Activated CD8-positive, alpha-beta memory T cell treated with anti-CD3 and anti-CD28 coated beads, Interleukin-2, amount 50 U/mL, for 48 hours (primary cell): ENCODE measurements at regions not wholly inside any gene's neighbourhood (a gene's known extent, or its start where the extent isn't known, plus 50 kb on each side); places are given as distances from the start of the nearest gene placed in this dataset.

Source experiments
- DNase-seq: peaks from one replicate; pipeline ENCODE4 v3.0.0-alpha.2; 2020

DNA sequence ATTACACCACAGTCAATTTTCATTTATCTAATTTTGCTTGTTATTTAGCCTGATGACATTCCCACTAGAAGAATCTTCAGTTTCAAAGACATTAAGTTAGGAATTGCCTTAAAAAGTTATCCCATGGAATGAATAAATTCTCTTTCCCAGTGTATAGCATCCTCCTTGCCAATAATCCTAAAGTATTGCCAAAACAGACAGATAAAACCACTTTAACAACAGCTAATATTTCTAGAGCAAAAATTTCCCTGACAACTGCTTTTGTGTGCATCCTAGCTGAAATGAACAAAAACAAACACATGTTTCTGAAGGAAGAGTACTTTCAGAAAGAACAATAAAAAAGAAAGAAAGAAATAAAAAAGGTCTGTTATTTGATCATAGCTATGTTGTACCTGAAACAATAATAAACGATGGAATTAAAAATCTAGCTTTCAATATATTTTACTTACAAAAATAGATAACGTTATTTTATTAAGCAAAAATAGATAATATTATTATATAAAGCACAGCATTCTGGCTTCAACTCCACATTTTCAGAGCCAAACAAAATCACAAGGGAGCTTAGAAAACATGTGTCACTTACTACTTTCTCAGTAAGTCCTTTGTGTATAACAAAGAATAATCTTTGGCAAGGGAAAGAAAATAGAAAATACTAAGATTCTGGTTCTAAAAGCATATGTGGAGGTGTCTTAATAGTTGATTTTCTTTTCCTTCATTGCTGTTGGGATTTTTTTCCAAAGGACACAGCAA, 939.0 kb upstream of the CRIM1 start:
- no peak for DNase-seq

DNA sequence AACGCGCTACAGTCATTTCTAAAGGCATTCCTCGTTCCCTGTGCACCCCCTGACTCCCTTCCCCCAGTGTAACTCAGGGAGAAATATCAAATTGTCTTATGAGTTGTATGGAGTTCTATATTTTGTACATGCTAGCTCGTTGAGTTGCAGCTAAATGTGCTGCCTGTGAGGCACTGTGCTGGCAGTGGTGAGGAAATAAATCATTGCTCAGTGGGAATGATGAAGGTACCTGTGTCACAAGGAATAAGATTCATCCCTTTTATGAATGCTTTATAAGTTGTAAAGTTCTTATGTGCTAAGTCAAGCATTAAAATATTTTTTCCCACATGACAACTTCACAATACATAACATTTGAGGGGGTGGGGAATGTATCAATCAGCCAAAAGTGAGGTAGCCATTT, 939.6 kb upstream of the CRIM1 start:
- no peak for DNase-seq

DNA sequence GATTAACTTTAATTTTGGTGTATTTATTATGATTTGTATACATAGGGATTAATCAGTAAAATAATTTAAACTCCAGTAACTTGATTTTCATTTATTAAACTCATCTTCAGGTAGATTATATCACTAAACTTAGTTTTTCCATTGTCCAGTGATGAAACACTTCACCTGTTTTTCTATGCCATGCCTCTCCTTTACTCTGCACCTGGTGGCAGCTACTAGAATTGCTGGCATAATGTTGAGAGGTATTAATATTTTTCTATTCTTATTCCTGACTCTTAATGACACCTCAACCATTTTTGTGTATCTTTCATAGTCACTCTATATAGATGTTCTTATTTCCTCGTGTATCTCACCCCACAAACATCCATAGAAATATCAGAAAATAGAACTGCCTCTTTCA, 940.3 kb upstream of the CRIM1 start:
- DNase-seq = no peak

GRCh38 chr2:35410431-35411061, 945.0 kb upstream of the CRIM1 start:
- peak; percentile 78 for DNase-seq

GRCh38 chr2:35409762-35410161, 945.8 kb upstream of the CRIM1 start:
- DNase-seq = no peak

DNA sequence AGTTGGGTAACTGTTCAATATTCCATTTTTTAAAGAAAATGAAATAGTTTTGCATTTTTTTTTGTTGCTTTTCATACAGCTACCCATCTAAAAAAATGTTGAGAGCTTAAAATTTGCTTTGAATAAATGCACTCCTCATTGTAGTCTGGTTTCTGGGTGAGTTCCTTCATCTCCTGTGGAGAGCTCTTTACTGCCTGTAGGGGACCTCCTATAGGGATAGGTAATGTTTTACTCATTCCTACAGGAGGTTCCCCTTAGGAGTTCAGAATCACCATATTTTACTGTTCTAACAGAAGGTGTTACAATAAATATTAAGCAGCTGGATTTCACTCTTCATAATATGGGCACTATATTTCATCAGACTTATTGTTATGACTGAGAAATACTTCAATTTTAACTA, 947.3 kb upstream of the CRIM1 start:
- no peak for DNase-seq

GRCh38 chr2:35391736-35392442, 963.7 kb upstream of the CRIM1 start:
- no peak for DNase-seq

DNA sequence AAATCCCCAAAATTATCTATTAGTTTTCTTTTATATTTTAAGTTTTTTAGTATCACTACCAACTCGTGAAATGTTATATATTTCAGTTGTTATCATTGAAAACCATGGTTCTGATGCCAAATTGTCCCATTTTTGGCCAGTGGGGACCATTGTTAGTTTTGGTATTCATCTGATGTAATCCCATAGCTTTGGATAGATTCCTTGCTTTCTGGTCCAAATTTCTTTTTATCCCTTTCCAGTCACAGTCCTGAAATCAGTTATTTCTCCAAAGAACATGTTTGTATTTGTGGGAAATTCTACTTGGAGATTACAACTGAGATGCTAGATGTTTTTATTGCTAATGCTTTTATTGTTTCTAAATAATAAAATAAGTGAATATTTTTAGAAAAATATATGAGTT, 976.8 kb upstream of the CRIM1 start:
- no peak for DNase-seq

GRCh38 chr2:35374845-35375244, 980.7 kb upstream of the CRIM1 start:
- DNase-seq = no peak

GRCh38 chr2:35365859-35366258, 989.7 kb upstream of the CRIM1 start:
- DNase-seq = no peak

- no peak for DNase-seq
Measured at GRCh38 chr2:35356332-35356731, 999.2 kb upstream of the CRIM1 start.

DNA sequence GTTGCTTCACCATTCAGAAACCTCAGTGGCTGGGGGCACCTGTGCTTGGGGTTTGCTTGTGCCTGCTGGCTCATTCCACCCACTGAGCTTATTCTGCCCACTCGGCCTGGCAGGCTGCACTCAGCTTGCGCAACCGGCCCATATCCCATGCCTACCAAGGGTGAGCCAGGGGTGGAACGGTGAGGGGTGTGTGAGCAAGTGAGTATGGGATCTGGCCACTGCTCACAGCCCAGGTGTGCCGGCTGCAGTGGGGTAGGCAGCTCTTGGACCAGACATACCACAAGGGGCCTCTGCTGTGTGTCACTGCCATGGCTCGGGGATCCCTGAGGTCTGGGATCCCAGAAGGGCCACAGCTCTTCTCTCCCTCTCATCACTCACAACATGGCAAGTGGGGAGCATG, 1000.5 kb upstream of the CRIM1 start:
- DNase-seq = no peak

DNA sequence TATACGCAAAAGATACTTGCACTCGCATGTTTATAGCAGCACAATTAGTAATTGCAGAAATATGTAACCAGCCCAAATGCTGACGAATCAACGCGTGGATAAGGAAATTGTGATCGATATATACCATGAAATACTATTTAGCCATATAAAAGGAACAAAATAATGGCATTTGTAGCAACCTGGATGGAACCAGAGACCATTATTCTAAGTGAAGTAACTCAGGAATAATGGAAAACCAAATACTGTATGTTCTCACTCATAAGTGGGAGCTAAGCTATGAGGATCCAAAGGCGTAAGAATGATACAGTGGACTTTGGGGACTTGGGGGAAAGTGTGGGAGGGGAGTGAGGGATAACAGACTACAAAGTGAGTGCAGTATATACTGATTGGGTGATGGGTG, 1008.0 kb upstream of the CRIM1 start:
- no peak for DNase-seq

- no peak for DNase-seq
Measured at GRCh38 chr2:35343135-35343534, 1012.4 kb upstream of the CRIM1 start.

DNA sequence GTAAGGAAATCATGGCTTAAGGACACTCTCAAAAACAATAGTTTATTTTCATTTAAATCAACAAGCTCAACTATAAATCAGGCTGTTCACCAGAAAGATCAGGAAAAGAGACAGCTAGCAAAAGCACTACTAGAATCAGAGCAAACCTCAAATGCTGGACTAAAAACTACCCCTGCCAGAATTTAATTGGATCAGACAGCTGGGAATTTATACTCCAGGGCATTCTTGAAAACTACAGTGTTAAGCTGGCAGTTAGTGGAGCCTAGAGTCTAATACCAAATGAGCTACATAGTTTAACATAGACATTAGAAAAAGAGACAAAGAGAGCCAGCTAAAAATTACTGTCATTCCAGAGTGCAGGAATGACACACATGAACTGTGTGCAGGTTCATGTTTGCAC, 1016.4 kb upstream of the CRIM1 start:
- DNase-seq = no peak

DNA sequence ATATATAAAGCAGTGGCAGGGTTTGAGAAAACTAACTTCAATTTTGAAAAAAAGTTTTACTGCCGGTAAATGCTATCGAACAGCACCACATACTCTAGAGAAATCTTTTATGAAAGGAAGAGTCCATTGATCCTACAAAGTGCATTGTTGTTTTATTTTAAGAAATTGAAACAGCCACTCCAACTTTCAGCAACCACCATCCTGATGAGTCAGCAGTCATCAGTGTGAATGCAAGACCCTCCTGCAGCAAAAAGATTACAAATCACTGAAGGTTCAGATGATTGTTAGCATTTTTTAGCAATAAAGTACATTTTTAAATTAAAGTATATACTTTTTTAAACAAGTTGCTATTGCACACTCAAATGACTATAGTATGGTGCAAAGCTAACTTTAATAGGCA, 1017.7 kb upstream of the CRIM1 start:
- DNase-seq = no peak

GRCh38 chr2:35314049-35314448, 1041.5 kb upstream of the CRIM1 start:
- no peak for DNase-seq

GRCh38 chr2:35301369-35301768, 1054.2 kb upstream of the CRIM1 start:
- DNase-seq = no peak

- DNase-seq = no peak
Measured at GRCh38 chr2:35298493-35298892, 1057.1 kb upstream of the CRIM1 start.

DNA sequence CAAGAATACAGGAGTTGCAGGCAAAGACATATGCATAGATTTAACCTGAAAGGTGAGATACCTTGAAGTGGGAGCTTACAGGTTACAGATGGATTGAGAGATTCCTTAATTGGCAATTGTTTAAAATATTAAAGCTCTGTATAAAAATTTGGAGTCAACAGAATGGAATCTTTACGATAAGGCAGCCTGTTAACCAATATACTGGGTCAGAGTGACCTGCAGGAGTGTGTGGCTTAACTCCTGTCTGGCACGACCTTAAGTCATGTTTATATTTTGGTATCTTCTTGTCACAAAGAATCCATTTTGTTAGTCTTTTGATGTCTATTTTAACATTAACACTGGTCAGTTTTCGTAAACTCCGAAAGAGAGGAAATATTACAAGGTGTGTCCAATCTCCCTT, 1058.2 kb upstream of the CRIM1 start:
- DNase-seq = no peak

DNA sequence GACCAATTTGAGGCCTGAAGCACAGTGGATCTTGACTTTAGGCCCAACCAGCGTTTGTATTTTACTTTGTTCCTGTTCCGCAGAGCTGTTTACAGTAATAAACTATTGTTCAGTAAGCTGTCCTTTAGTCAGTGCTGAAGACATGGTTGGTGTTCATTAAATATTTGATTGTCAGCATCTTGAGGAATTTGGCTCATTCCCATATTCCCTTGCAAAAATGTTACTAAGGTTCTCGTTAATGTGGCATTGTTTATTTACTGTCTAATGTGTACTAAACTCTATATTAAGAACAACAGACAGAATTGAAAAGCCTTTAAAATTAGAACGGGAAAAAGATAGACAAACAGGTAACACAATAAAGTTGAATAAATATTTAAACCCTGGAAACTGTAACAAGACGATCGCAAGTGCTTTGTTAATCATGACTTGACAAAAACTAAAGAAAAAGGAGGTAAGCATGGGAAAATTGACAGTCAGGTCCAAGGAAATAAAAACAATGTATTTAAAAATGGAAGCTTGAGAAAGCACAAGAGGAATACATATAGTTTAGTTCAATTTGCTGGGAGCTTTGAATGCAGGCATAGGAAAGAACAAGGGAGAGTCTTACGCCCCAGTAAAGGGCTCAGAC, 1060.8 kb upstream of the CRIM1 start:
- DNase-seq = no peak

- DNase-seq = no peak
Measured at GRCh38 chr2:35293261-35293660, 1062.3 kb upstream of the CRIM1 start.

GRCh38 chr2:35292199-35292598, 1063.4 kb upstream of the CRIM1 start:
- DNase-seq = no peak

- DNase-seq = no peak
Measured at GRCh38 chr2:35281702-35282101, 1073.9 kb upstream of the CRIM1 start.
